Endodermal cell (in vitro differentiated cells): ENCODE measurements at regions not wholly inside any gene's neighbourhood (a gene's known extent, or its start where the extent isn't known, plus 50 kb on each side); places are given as distances from the start of the nearest gene placed in this dataset.
A peak's percentile ranks its signal among the peaks of the same experiment; 100 is the strongest.
"Not testable (repeated sequence)": the region's sequence is repeated elsewhere in the genome, so short reads cannot be mapped to it uniquely, and the experiment has no call there.

Source experiments
- DNase-seq: peaks from one replicate; pipeline ENCODE4 v3.0.0-alpha.2; 2017
- H3K27ac ChIP-seq: 2 replicates; pipeline ENCODE4 v1.5.1; 2013; ENCODE audit warnings: mild to moderate bottlenecking, low read depth, low read length, moderate library complexity
- H3K27me3 ChIP-seq: 2 replicates; pipeline ENCODE4 v1.6.1; 2013; ENCODE audit warnings: mild to moderate bottlenecking, low read length, moderate library complexity; ENCODE audit not compliant: insufficient read depth, control insufficient read depth, poor library complexity, severe bottlenecking
- H3K36me3 ChIP-seq: 2 replicates; pipeline ENCODE4 v1.7.0; 2013; ENCODE audit warnings: mild to moderate bottlenecking, low read length, moderate library complexity; ENCODE audit not compliant: control insufficient read depth, insufficient read depth
- H3K4me1 ChIP-seq: one replicate; pipeline ENCODE4 v1.7.0; 2013; ENCODE audit warnings: low read length; ENCODE audit not compliant: control insufficient read depth, insufficient read depth
- H3K4me3 ChIP-seq: 2 replicates; pipeline ENCODE4 v1.5.1; 2013; ENCODE audit warnings: mild to moderate bottlenecking, low read length, moderate library complexity
- H3K9ac ChIP-seq: 2 replicates; pipeline ENCODE4 v1.6.1; 2013; ENCODE audit warnings: mild to moderate bottlenecking, low read length, moderate library complexity; ENCODE audit not compliant: poor library complexity, severe bottlenecking; ENCODE audit errors: extremely low read depth
- H3K9me3 ChIP-seq: 2 replicates; pipeline ENCODE4 v1.6.1; 2013; ENCODE audit warnings: mild to moderate bottlenecking, low read length, moderate library complexity; ENCODE audit not compliant: control insufficient read depth
- H3K27ac Mint-ChIP-seq: 2 replicates; pipeline ENCODE4 v1.8.0; 2020; ENCODE audit warnings: mixed read lengths
- H3K27me3 Mint-ChIP-seq: 2 replicates; pipeline ENCODE4 v1.8.0; 2021; ENCODE audit warnings: mild to moderate bottlenecking, mixed read lengths; ENCODE audit not compliant: insufficient read depth
- H3K36me3 Mint-ChIP-seq: 2 replicates; pipeline ENCODE4 v1.8.0; 2020; ENCODE audit warnings: low read depth, mixed read lengths
- H3K4me1 Mint-ChIP-seq: 2 replicates; pipeline ENCODE4 v1.8.0; 2020; ENCODE audit warnings: mixed read lengths
- H3K4me3 Mint-ChIP-seq: 2 replicates; pipeline ENCODE4 v1.8.0; 2020; ENCODE audit warnings: mild to moderate bottlenecking, moderate library complexity, mixed read lengths
- H3K9me3 Mint-ChIP-seq: 2 replicates; pipeline ENCODE4 v1.8.0; 2020; ENCODE audit warnings: mild to moderate bottlenecking, mixed read lengths
- CTCF ChIP-seq: fragments of 200-600 bp; sonication (generic); conservative IDR thresholded peaks from 2 replicates; pipeline ENCODE4 v1.5.0; 2021; ENCODE audit warnings: antibody characterized with exemption, mild to moderate bottlenecking
- WGBS, 2 experiments: methylation state at CpG; one replicate each; pipeline versions ENCODE4 v1.1.5 to v1.1.7; 2013; ENCODE audit warnings: missing lambda C conversion rate in 2 of 2, mixed read lengths in 1 of 2; ENCODE audit not compliant: insufficient coverage in 1 of 2, insufficient read length in 1 of 2; 5-methylcytosine and 5-hydroxymethylcytosine counted together

- peaks cover 53% of the 10 kb centered on the region for H3K27me3 Mint-ChIP-seq
- H3K4me1 Mint-ChIP-seq, DNase-seq: not testable (repeated sequence)
Observed at GRCh38 chr6:57815826-57816225, 498.4 kb downstream of the PRIM2 start.

GRCh38 chr6:57821325-57821724, 503.9 kb downstream of the PRIM2 start:
- H3K4me1 Mint-ChIP-seq, H3K4me1 ChIP-seq, H3K27ac Mint-ChIP-seq, H3K27ac ChIP-seq, H3K9ac ChIP-seq, H3K4me3 ChIP-seq, DNase-seq, H3K9me3 ChIP-seq, H3K36me3 Mint-ChIP-seq, H3K36me3 ChIP-seq: not testable (repeated sequence)
- peak overlapping the region; percentile 52 for H3K4me3 Mint-ChIP-seq
- H3K27me3 Mint-ChIP-seq = peaks cover 70% of the 10 kb centered on the region
- H3K9me3 Mint-ChIP-seq = peaks cover 14% of the 10 kb centered on the region
- H3K27me3 ChIP-seq = peaks cover 41% of the 10 kb centered on the region
- 35% methylated on average over 7 of the region's 21 CpGs; no CpG with 5 or more reads in 1 of the 2 experiments for WGBS, 2 experiments

More at GRCh38 chr6:57815826-57816225, 498.4 kb downstream of the PRIM2 start:
- not testable (repeated sequence) for H3K4me3 ChIP-seq, H3K9me3 Mint-ChIP-seq, H3K36me3 ChIP-seq, H3K4me3 Mint-ChIP-seq, H3K27ac ChIP-seq, H3K9ac ChIP-seq, H3K4me1 ChIP-seq, H3K9me3 ChIP-seq, H3K36me3 Mint-ChIP-seq, H3K27ac Mint-ChIP-seq
- 0 to 55% methylated on average over 1 to 7 of the region's 10 CpGs for WGBS, 2 experiments
- peaks cover 33% of the 10 kb centered on the region for H3K27me3 ChIP-seq

- not testable (repeated sequence) for H3K4me1 ChIP-seq, H3K36me3 Mint-ChIP-seq, H3K27ac Mint-ChIP-seq, H3K4me1 Mint-ChIP-seq, DNase-seq, H3K27ac ChIP-seq, H3K9me3 ChIP-seq, H3K36me3 ChIP-seq, H3K9ac ChIP-seq
- Mint-ChIP-seq H3K9me3 (peaks cover 16% of the 10 kb centered on the region), H3K27me3 (peaks cover 66% of the 10 kb centered on the region), H3K4me3 (peak overlapping the region; percentile 52)
- Histone ChIP-seq H3K4me3 (peak overlapping the region; percentile 45), H3K27me3 (peaks cover 37% of the 10 kb centered on the region)
- 40 to 45% methylated on average over 1 to 17 of the region's 19 CpGs for WGBS, 2 experiments
Observed at GRCh38 chr6:57822448-57822847, 505.0 kb downstream of the PRIM2 start.

- Mint-ChIP-seq H3K27me3 (peaks cover 62% of the 10 kb centered on the region), H3K27ac (no peak overlapping the region), H3K4me3 (peak overlapping the region; percentile 52), H3K36me3 (no peaks in the 10 kb centered on the region), H3K9me3 (peaks cover 16% of the 10 kb centered on the region), H3K4me1 (no peaks in the 10 kb centered on the region)
- Histone ChIP-seq H3K36me3 (no peaks in the 10 kb centered on the region), H3K27me3 (peaks cover 32% of the 10 kb centered on the region), H3K4me1 (no peaks in the 10 kb centered on the region), H3K4me3 (peak overlapping the region; percentile 45), H3K9me3 (no peaks in the 10 kb centered on the region), H3K27ac (no peak overlapping the region), H3K9ac (no peak overlapping the region)
- DNase-seq = peak; percentile 78
- WGBS, 2 experiments = 9 to 36% methylated on average over 13 to 27 of the region's 27 CpGs
- no peak for TF ChIP-seq CTCF
Observed at GRCh38 chr6:57822896-57823358, 505.5 kb downstream of the PRIM2 start.

GRCh38 chr6:57837622-57838209, 520.3 kb downstream of the PRIM2 start:
- not testable (repeated sequence) for H3K4me1 ChIP-seq, H3K27me3 ChIP-seq, H3K4me3 Mint-ChIP-seq, H3K4me3 ChIP-seq, H3K27ac ChIP-seq, H3K27ac Mint-ChIP-seq, H3K4me1 Mint-ChIP-seq, H3K9ac ChIP-seq, H3K36me3 Mint-ChIP-seq, DNase-seq, H3K9me3 ChIP-seq, H3K36me3 ChIP-seq
- H3K27me3 Mint-ChIP-seq = peaks cover 13% of the 10 kb centered on the region
- 39 to 70% methylated on average over 3 to 9 of the region's 9 CpGs for WGBS, 2 experiments
- peaks cover 26% of the 10 kb centered on the region for H3K9me3 Mint-ChIP-seq

- H3K4me3 Mint-ChIP-seq = not testable (repeated sequence)
- WGBS, 2 experiments = 89 to 96% methylated on average over 4 of the region's 6 CpGs
Observed at GRCh38 chr6:57841551-57841950, 524.1 kb downstream of the PRIM2 start.

More at GRCh38 chr6:57841551-57841950, 524.1 kb downstream of the PRIM2 start:
- not testable (repeated sequence) for H3K9ac ChIP-seq, H3K27me3 ChIP-seq, H3K4me1 ChIP-seq, H3K27ac ChIP-seq, H3K36me3 Mint-ChIP-seq, H3K4me3 ChIP-seq, H3K27ac Mint-ChIP-seq, H3K4me1 Mint-ChIP-seq, DNase-seq, H3K9me3 ChIP-seq, H3K36me3 ChIP-seq
- peaks cover 29% of the 10 kb centered on the region for H3K9me3 Mint-ChIP-seq
- peaks cover 16% of the 10 kb centered on the region for H3K27me3 Mint-ChIP-seq
